Tibial nerve (tissue), 4 donors: ENCODE measurements at regions not wholly inside any gene's neighbourhood (a gene's known extent, or its start where the extent isn't known, plus 50 kb on each side); places are given as distances from the start of the nearest gene placed in this dataset.
A peak's percentile ranks its signal among the peaks of the same experiment; 100 is the strongest.

Experiments
- DNase-seq, 2 donors: peaks; one replicate each; pipeline ENCODE4 v3.0.0-alpha.2; 2019; ENCODE audit warnings: low spot score in 2 of 2
- H3K27ac ChIP-seq, 4 donors: fragments of 200-600 bp; sonication (generic) in 3 of 4; one replicate each; pipeline ENCODE4 v1.5.1; 2017 to 2019; ENCODE audit warnings: mild to moderate bottlenecking in 1 of 4
- H3K27me3 ChIP-seq, 2 donors: fragments of 200-600 bp; sonication (generic) in 1 of 2; one replicate each; pipeline versions ENCODE4 v1.5.1 to v1.6.0; 2017 to 2019
- H3K36me3 ChIP-seq, 3 donors: fragments of 200-600 bp; sonication (generic); one replicate each; pipeline ENCODE4 v1.5.1; 2018 to 2019
- H3K4me1 ChIP-seq, 4 donors: fragments of 200-600 bp; sonication (generic) in 3 of 4; one replicate each; pipeline ENCODE4 v1.5.1; 2017 to 2019
- H3K4me3 ChIP-seq, 4 donors: fragments of 200-600 bp; sonication (generic) in 3 of 4; one replicate each; pipeline ENCODE4 v1.5.1; 2017 to 2019; ENCODE audit warnings: mild to moderate bottlenecking in 1 of 4, moderate library complexity in 1 of 4
- H3K9me3 ChIP-seq, 4 donors: fragments of 200-600 bp; sonication (generic) in 3 of 4; one replicate each; pipeline ENCODE4 v1.5.1; 2017 to 2019
- EP300 ChIP-seq, 2 donors: sonication (generic); formaldehyde crosslinking; IDR thresholded peaks; one replicate each; pipeline ENCODE4 v1.6.1; 2017; ENCODE audit warnings: antibody characterized with exemption in 2 of 2, mild to moderate bottlenecking in 1 of 2
- POLR2A ChIP-seq, 2 donors: fragments of 450-650 bp; IDR thresholded peaks; one replicate each; pipeline ENCODE4 v1.6.1; 2017; ENCODE audit warnings: antibody characterized with exemption in 2 of 2, mild to moderate bottlenecking in 2 of 2, moderate library complexity in 2 of 2
- WGBS, 2 donors: methylation state at CpG; one replicate each; pipeline ENCODE4 v1.1.5; 2018; 5-methylcytosine and 5-hydroxymethylcytosine counted together
- TF ChIP-seq, protein P1 (sequence below), 5 experiments: fragments of 200-600 bp in 3 of 5; fragments of 450-650 bp in 2 of 5; sonication (generic) in 3 of 5; IDR thresholded peaks; one replicate each; pipeline ENCODE4 v1.5.1; 2016 to 2019; ENCODE audit warnings: antibody characterized with exemption in 5 of 5, mild to moderate bottlenecking in 3 of 5, moderate library complexity in 2 of 5

DNA sequence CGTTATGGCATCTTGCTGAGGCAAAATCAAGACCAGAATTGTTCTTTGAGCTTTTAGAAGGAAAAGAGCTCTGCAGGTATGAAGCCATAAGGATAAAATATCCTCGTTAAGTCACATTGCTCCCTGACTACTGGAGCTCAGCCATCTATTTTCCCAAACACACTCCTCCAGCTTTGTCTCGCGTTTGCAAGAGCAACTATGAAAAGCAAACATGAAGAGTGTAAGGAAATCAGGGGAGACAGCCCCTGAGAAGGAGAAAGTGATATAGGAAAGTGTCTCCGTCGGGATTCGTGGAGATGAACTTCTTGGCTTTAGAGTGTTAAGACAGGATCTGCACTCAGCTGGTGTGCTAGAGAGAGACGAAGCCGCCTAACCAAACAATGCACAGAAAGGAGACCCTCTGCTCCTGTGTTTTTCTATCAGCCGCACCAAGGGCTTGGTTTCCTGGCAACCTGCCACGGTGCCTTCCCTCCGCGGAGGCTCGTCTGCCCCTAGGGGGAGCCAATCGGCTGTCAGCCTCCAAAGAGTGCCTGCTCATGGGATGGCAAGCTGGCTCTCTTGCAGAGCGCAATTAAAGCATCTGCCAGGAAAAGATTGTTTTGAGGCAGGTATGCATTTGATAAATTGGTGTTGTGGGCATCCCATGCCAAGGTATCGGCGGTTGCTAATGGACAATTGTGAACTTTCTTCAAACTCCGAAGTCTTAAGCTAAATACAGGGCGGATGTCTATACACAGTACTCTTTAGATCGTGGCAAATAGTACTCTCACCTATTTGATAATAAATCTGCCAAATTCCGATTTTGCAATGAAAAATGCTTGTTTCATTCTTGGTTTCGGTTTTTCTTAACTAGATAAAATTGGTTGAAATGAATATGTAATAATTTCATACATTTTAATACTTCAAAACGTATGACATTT, 603.2 kb downstream of the RNF144B start:
- H3K36me3 ChIP-seq, result no peaks in the 10 kb centered on the region
- peak in 1 of 2 donors; percentile 16 for DNase-seq
- H3K4me3 ChIP-seq, result peak overlapping the region in 1 of 4 donors; percentile 25
- WGBS, 2 donors, result 36 to 40% methylated on average over 24 of the region's 24 CpGs
- no peak for TF ChIP-seq EP300 (IDR thresholded peaks at IDR 0.05)
- TF ChIP-seq, protein P1, sequence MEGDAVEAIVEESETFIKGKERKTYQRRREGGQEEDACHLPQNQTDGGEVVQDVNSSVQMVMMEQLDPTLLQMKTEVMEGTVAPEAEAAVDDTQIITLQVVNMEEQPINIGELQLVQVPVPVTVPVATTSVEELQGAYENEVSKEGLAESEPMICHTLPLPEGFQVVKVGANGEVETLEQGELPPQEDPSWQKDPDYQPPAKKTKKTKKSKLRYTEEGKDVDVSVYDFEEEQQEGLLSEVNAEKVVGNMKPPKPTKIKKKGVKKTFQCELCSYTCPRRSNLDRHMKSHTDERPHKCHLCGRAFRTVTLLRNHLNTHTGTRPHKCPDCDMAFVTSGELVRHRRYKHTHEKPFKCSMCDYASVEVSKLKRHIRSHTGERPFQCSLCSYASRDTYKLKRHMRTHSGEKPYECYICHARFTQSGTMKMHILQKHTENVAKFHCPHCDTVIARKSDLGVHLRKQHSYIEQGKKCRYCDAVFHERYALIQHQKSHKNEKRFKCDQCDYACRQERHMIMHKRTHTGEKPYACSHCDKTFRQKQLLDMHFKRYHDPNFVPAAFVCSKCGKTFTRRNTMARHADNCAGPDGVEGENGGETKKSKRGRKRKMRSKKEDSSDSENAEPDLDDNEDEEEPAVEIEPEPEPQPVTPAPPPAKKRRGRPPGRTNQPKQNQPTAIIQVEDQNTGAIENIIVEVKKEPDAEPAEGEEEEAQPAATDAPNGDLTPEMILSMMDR (IDR thresholded peaks at IDR 0.05), result peak; percentile 40 to 66 (median 59)
- H3K9me3 ChIP-seq, result peaks cover 0 to 4% (median 2%) of the 10 kb centered on the region in 4 donors
- H3K27ac ChIP-seq, result no peak overlapping the region
- peaks cover 0 to 17% (median 0%) of the 10 kb centered on the region in 4 donors for H3K4me1 ChIP-seq
- no peaks in the 10 kb centered on the region for H3K27me3 ChIP-seq

DNA sequence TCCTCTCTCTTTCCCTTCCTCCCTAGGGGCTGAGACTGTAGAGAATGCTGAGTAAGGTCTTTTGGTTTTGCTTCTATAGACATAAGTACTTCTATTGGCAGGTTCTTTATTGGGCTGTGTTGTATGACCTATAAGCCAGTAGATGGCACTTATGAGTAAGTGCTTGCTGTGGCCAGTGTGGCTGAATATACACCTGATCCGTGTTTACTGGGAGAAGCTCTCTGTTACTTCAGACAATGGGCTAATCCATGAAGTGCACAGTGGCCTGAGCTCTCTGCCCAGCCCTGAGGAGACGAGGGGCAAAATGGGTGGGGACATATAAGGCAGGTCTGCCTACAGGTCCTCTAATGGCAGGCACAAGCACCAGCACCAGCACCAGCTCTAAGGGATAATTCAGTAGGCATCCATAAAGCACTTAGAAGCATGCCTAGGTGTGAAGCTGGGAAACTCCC, 610.3 kb downstream of the RNF144B start:
- TF ChIP-seq, protein P1 (IDR thresholded peaks at IDR 0.05), result peak in 4 of 5 experiments; percentile 12 to 23 (median 18)
- TF ChIP-seq EP300 (IDR thresholded peaks at IDR 0.05), result no peak
- no peak for TF ChIP-seq POLR2A (IDR thresholded peaks at IDR 0.05)
- no peaks in the 10 kb centered on the region for H3K36me3 ChIP-seq
- no peak overlapping the region for H3K4me3 ChIP-seq
- H3K27me3 ChIP-seq, result no peaks in the 10 kb centered on the region
- WGBS, 2 donors, result 50 to 56% methylated on average over 2 of the region's 2 CpGs
- DNase-seq, result no peak
- H3K9me3 ChIP-seq, result peaks cover 0 to 21% (median 2%) of the 10 kb centered on the region in 4 donors
- H3K27ac ChIP-seq, result no peak overlapping the region
- no peaks in the 10 kb centered on the region for H3K4me1 ChIP-seq

DNA sequence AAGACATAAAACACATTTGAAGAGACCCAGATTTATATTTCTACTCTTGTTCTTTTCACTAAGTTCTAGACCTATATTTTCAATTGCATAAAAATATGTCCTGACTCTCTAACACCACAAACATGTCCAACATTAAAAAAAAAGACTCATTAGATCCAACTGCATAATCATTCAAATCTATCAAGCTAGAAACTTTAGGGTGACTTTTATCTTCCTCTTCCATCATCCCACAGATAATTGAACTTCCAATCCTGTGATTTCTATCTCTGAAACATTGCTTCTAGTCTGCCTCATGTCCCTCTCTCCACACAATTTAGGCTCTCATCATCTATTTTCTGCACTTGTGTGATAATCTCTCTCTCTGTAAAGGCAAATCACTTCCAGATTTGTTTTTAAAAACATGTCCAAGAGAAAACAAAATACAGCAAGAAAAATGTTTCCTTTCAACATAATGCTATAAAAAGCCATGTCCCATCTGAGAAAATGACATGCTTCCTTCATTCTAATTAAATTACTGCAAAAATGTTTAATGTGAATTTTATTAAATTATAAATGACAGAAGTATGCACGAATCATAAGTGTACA, 615.9 kb downstream of the RNF144B start:
- Histone ChIP-seq H3K27me3 (no peaks in the 10 kb centered on the region), H3K36me3 (no peaks in the 10 kb centered on the region), H3K4me1 (no peaks in the 10 kb centered on the region), H3K27ac (no peak overlapping the region), H3K9me3 (no peaks in the 10 kb centered on the region), H3K4me3 (no peak overlapping the region)
- TF ChIP-seq POLR2A (IDR thresholded peaks at IDR 0.05), result no peak
- TF ChIP-seq EP300 (IDR thresholded peaks at IDR 0.05), result no peak
- TF ChIP-seq, protein P1 (IDR thresholded peaks at IDR 0.05), result no peak
- no peak for DNase-seq
- 49 to 56% methylated on average over 1 of the region's 1 CpG for WGBS, 2 donors

DNA sequence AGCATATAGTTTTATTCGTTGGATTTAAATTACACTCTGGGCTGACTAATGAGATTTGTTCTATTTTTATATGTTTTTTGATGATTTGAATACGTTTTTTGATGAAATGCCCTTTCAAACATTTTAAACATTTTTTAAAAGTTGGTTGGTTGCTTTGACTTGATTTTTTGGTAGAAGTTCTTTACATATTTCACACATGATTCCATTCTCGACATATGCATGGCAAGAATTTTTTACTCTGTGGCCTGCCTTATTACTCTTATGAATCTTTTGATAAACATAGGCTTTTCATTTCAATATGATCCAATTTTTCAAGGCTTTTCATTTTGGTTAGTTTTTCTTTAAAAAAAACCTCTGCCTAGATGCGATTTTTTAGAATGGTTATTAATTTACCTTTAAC, 617.0 kb downstream of the RNF144B start:
- Histone ChIP-seq H3K36me3 (no peaks in the 10 kb centered on the region), H3K27me3 (no peaks in the 10 kb centered on the region), H3K4me1 (no peaks in the 10 kb centered on the region), H3K9me3 (no peaks in the 10 kb centered on the region), H3K27ac (no peak overlapping the region), H3K4me3 (no peak overlapping the region)
- TF ChIP-seq EP300 (IDR thresholded peaks at IDR 0.05) (no peak), POLR2A (IDR thresholded peaks at IDR 0.05) (no peak)
- TF ChIP-seq, protein P1 (IDR thresholded peaks at IDR 0.05), result no peak
- DNase-seq, result no peak
- WGBS, 2 donors, result 76 to 80% methylated on average over 4 of the region's 4 CpGs

DNA sequence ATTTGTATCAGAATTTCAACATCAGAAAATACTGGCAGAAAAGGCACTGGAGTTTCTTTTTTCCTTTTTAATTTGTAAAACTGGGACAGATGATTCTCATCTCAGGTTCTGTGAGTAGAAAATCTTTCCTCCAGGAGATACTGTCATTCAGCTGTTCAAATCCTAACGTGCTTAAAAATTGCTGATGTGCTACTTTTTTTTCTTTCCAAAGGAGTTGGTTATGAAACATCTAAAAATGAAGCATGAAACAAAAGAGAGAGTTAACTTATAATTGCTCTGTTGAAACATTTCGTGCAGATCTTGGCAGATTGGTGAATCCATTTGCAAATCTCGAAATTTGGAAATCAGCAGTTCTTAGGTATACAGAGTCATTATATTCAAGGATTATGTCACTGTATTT, 622.6 kb downstream of the RNF144B start:
- no peaks in the 10 kb centered on the region for H3K4me1 ChIP-seq
- H3K27ac ChIP-seq, result no peak overlapping the region
- 68 to 74% methylated on average over 3 of the region's 3 CpGs for WGBS, 2 donors
- H3K36me3 ChIP-seq, result no peaks in the 10 kb centered on the region
- no peak overlapping the region for H3K4me3 ChIP-seq
- H3K9me3 ChIP-seq, result no peaks in the 10 kb centered on the region
- no peak for DNase-seq
- no peaks in the 10 kb centered on the region for H3K27me3 ChIP-seq
- TF ChIP-seq, protein P1 (IDR thresholded peaks at IDR 0.05), result no peak
- TF ChIP-seq EP300 (IDR thresholded peaks at IDR 0.05) (no peak), POLR2A (IDR thresholded peaks at IDR 0.05) (no peak)
